Transverse colon (tissue), 4 donors: ENCODE measurements at regions not wholly inside any gene's neighbourhood (a gene's known extent, or its start where the extent isn't known, plus 50 kb on each side); places are given as distances from the start of the nearest gene placed in this dataset.

Experiments used
- DNase-seq: peaks from one replicate; pipeline ENCODE4 v3.0.0-alpha.2; 2019
- H3K27ac ChIP-seq, 4 donors: fragments of 200-600 bp; sonication (generic); 2 replicates each; pipeline ENCODE4 v1.5.1; 2016 to 2018; ENCODE audit warnings: inconsistent platforms in 4 of 4
- H3K27me3 ChIP-seq: fragments of 200-600 bp; sonication (generic); 2 replicates; pipeline ENCODE4 v1.5.1; 2017; ENCODE audit warnings: inconsistent platforms
- H3K36me3 ChIP-seq, 4 donors: fragments of 200-600 bp; sonication (generic); 2 replicates each; pipeline ENCODE4 v1.5.1; 2017 to 2019; ENCODE audit warnings: inconsistent platforms in 4 of 4
- H3K4me1 ChIP-seq, 4 donors: fragments of 200-600 bp; sonication (generic); 2 replicates each; pipeline ENCODE4 v1.5.1; 2017 to 2020; ENCODE audit warnings: inconsistent platforms in 4 of 4
- H3K4me3 ChIP-seq, 4 donors: fragments of 200-600 bp; sonication (generic); 1 replicate in 1 of 4; 2 replicates in 3 of 4; pipeline versions ENCODE4 v1.5.1 to v1.6.1; 2017 to 2019; ENCODE audit warnings: inconsistent platforms in 4 of 4
- H3K9me3 ChIP-seq, 2 donors: fragments of 200-600 bp; sonication (generic); 2 replicates each; pipeline ENCODE4 v1.5.1; 2017 to 2019; ENCODE audit warnings: inconsistent platforms in 2 of 2
- EP300 ChIP-seq: sonication (generic); formaldehyde crosslinking; IDR thresholded peaks from one replicate; pipeline ENCODE4 v1.6.1; 2017; ENCODE audit warnings: antibody characterized with exemption, low read depth
- POLR2A ChIP-seq: fragments of 450-650 bp; IDR thresholded peaks from one replicate; pipeline ENCODE4 v1.6.1; 2016; ENCODE audit warnings: antibody characterized with exemption, mild to moderate bottlenecking, moderate library complexity
- POLR2AphosphoS5 ChIP-seq, 3 donors: sonication (generic); formaldehyde crosslinking; IDR thresholded peaks; one replicate each; pipeline ENCODE4 v1.6.1; 2016; ENCODE audit warnings: antibody characterized with exemption in 3 of 3
- WGBS, 2 donors: methylation state at CpG; one replicate each; pipeline ENCODE4 v1.1.5; 2018; ENCODE audit warnings: low coverage in 1 of 2; 5-methylcytosine and 5-hydroxymethylcytosine counted together
- in situ Hi-C, 4 donors: fragments of 200-750 bp; cut with MboI; loops; one replicate each; pipeline versions ENCODE4 v1.15.0 to v1.15.1; 2017; ENCODE audit warnings: low sequenced_read_pairs in 3 of 4, low pct_ligation_motif_present in 1 of 4, low pct_unique_long_range_greater_than_20kb in 1 of 4
- intact Hi-C: fragments of 100-400 bp; cut with DNase I; formaldehyde crosslinking; loops from one replicate; pipeline ENCODE4 v1.15.1; 2023; ENCODE audit warnings: low total_unique reads
- TF ChIP-seq, protein P1 (sequence below), 5 experiments: fragments of 200-600 bp in 3 of 5; fragments of 450-650 bp in 2 of 5; sonication (generic) in 3 of 5; IDR thresholded peaks; 1 replicate in 2 of 5; 2 replicates in 3 of 5; pipeline ENCODE4 v1.5.1; 2016 to 2017; ENCODE audit warnings: antibody characterized with exemption in 5 of 5, inconsistent platforms in 3 of 5, mild to moderate bottlenecking in 2 of 5, moderate library complexity in 1 of 5

GRCh38 chr4:153113061-153113837 is 91.0 kb upstream of the TRIM2 start:
- intact Hi-C loops (no loop called here), in situ Hi-C loops (no loop called here)
- Histone ChIP-seq H3K27me3 (no peaks in the 10 kb centered on the region), H3K36me3 (no peaks in the 10 kb centered on the region), H3K9me3 (no peaks in the 10 kb centered on the region), H3K4me1 (peaks cover 0 to 20% (median 14%) of the 10 kb centered on the region in 4 donors), H3K4me3 (no peak overlapping the region), H3K27ac (no peak overlapping the region)
- DNase-seq, result no peak
- 86 to 89% methylated on average over 5 to 8 of the region's 8 CpGs for WGBS, 2 donors
- no peak for TF ChIP-seq POLR2A
- no peak for TF ChIP-seq POLR2AphosphoS5 (IDR thresholded peaks at IDR 0.05)
- no peak for TF ChIP-seq EP300
- TF ChIP-seq, protein P1, sequence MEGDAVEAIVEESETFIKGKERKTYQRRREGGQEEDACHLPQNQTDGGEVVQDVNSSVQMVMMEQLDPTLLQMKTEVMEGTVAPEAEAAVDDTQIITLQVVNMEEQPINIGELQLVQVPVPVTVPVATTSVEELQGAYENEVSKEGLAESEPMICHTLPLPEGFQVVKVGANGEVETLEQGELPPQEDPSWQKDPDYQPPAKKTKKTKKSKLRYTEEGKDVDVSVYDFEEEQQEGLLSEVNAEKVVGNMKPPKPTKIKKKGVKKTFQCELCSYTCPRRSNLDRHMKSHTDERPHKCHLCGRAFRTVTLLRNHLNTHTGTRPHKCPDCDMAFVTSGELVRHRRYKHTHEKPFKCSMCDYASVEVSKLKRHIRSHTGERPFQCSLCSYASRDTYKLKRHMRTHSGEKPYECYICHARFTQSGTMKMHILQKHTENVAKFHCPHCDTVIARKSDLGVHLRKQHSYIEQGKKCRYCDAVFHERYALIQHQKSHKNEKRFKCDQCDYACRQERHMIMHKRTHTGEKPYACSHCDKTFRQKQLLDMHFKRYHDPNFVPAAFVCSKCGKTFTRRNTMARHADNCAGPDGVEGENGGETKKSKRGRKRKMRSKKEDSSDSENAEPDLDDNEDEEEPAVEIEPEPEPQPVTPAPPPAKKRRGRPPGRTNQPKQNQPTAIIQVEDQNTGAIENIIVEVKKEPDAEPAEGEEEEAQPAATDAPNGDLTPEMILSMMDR (IDR thresholded peaks at IDR 0.05), result no peak

DNA sequence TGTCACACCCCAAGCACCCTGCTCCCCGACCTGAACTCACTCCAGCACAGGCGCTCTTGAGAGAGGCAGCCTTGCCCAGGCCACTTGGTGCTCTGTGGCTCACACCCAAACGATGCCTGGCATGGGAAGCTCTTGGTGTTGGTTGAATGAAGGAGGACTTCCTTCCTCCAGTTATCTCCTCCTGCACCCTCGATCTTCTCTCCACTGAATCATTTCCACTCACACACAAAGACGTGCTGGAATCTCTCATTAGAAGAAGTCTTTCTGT is 90.5 kb upstream of the TRIM2 start:
- Histone ChIP-seq H3K4me1 (peaks cover 0 to 20% (median 14%) of the 10 kb centered on the region in 4 donors), H3K27me3 (no peaks in the 10 kb centered on the region), H3K36me3 (no peaks in the 10 kb centered on the region), H3K9me3 (no peaks in the 10 kb centered on the region), H3K27ac (no peak overlapping the region), H3K4me3 (no peak overlapping the region)
- intact Hi-C loops (no loop called here), in situ Hi-C loops (no loop called here)
- TF ChIP-seq POLR2AphosphoS5 (IDR thresholded peaks at IDR 0.05) (no peak), EP300 (no peak), POLR2A (no peak)
- TF ChIP-seq, protein P1 (IDR thresholded peaks at IDR 0.05), result no peak
- 58 to 77% methylated on average over 3 to 5 of the region's 5 CpGs for WGBS, 2 donors
- no peak for DNase-seq

- intact Hi-C loops, result no loop called here
- no peak for TF ChIP-seq POLR2AphosphoS5 (IDR thresholded peaks at IDR 0.05)
- TF ChIP-seq EP300, result no peak
- TF ChIP-seq, protein P1 (IDR thresholded peaks at IDR 0.05), result no peak
- TF ChIP-seq POLR2A, result no peak
- Histone ChIP-seq H3K4me3 (no peak overlapping the region), H3K36me3 (no peaks in the 10 kb centered on the region), H3K27me3 (no peaks in the 10 kb centered on the region), H3K4me1 (peaks cover 0 to 20% (median 14%) of the 10 kb centered on the region in 4 donors), H3K9me3 (no peaks in the 10 kb centered on the region), H3K27ac (peak overlapping the region in 2 of 4 donors; percentile 47 to 57)
- WGBS, 2 donors, result 42 to 61% methylated on average over 6 to 11 of the region's 11 CpGs
- DNase-seq, result no peak
- in situ Hi-C loops, result no loop called here
These were observed 89.4 kb upstream of the TRIM2 start for GRCh38 chr4:153114771-153115321.

GRCh38 chr4:153115322-153116290 is 88.6 kb upstream of the TRIM2 start:
- intact Hi-C loops (no loop called here), in situ Hi-C loops (no loop called here)
- H3K27me3 ChIP-seq, result no peaks in the 10 kb centered on the region
- no peaks in the 10 kb centered on the region for H3K36me3 ChIP-seq
- 23 to 46% methylated on average over 8 to 13 of the region's 13 CpGs for WGBS, 2 donors
- TF ChIP-seq POLR2AphosphoS5 (IDR thresholded peaks at IDR 0.05) (no peak), EP300 (no peak), POLR2A (no peak)
- TF ChIP-seq, protein P1 (IDR thresholded peaks at IDR 0.05), result no peak
- peak overlapping the region; percentile 24 to 57 (median 51) for H3K27ac ChIP-seq
- peaks cover 0 to 20% (median 14%) of the 10 kb centered on the region in 4 donors for H3K4me1 ChIP-seq
- peak overlapping the region in 3 of 4 donors; percentile 9 to 26 (median 11) for H3K4me3 ChIP-seq
- DNase-seq, result peak; percentile 37
- H3K9me3 ChIP-seq, result no peaks in the 10 kb centered on the region
